OCI-M1 (cell line): ENCODE measurements at regions not wholly inside any gene's neighbourhood (a gene's known extent, or its start where the extent isn't known, plus 50 kb on each side); places are given as distances from the start of the nearest gene placed in this dataset.
A peak's percentile ranks its signal among the peaks of the same experiment; 100 is the strongest.

ENCODE experiments used
- DNase-seq: peaks from one replicate; lab custom pipeline; 2025; lab: John Stamatoyannopoulos, UW

DNA sequence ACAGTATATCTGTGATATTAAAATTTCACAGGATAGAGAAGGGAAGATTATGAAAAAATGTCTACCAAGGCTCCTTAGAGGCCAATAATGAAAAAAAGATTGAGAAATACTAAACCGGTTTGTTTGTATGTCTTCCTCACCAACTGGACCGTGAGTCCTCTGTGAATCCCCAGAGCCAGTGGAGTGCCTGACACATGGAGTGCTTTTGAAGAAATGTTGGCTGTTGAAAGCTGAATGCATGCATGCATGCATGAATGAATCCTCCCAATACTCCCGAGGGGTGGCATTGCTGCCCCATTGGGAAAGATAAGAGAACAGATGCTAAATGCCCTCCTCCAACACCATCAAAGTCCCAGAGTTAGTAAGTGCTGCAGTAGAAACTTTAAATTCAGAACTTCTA lies 152.7 kb upstream of the SERP2 start:
- no peak for DNase-seq

DNA sequence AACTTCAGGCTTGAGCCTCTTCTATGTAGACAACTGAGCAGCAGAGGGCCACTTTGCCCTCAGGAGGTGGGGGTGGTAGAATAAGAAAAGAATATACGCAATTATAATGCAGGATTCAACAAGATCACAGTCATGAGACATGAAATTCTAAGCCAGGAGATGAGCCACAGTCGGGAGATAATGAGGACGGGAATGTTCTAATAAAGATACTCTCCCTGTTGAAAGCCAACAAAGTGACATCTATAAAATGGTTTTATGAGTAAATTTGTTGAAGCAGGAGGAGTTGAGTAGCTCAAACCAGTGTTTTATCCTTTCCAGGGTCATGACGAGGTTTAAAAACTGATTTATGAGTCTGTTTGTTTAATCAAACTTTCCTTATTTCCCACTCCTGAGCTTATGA lies 152.0 kb upstream of the SERP2 start:
- no peak for DNase-seq

DNA sequence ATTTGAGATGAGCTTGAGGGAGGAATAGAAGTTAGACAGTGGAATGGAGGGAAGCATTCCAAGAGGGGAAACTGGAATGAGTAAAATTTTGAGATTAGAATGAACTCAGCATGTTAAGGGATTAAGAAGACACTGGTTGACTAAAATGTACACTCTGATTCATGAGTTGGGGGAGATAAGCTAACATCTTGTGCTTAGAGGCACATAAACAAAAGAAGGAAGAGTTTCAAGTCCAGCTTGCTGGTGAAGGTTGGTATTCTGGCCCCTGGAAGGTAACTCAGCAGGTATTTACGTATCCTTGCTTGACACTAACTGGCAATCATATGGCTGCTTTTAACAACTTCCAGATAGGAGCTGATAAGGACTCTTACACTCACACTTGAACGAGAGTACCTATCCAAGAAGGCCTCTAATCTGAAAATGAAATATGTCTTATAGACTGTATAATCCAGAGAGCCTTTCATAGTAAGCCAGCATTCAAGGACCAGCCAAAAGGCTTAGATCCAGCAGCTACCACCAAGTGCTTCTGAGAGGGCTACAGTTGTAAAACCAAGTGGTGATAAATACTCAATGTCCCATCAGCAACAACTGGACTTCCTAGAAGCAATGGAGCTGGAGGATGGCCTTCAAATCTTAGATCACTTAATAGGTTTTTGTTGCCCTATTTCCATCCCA lies 149.7 kb upstream of the SERP2 start:
- DNase-seq: no peak

DNA sequence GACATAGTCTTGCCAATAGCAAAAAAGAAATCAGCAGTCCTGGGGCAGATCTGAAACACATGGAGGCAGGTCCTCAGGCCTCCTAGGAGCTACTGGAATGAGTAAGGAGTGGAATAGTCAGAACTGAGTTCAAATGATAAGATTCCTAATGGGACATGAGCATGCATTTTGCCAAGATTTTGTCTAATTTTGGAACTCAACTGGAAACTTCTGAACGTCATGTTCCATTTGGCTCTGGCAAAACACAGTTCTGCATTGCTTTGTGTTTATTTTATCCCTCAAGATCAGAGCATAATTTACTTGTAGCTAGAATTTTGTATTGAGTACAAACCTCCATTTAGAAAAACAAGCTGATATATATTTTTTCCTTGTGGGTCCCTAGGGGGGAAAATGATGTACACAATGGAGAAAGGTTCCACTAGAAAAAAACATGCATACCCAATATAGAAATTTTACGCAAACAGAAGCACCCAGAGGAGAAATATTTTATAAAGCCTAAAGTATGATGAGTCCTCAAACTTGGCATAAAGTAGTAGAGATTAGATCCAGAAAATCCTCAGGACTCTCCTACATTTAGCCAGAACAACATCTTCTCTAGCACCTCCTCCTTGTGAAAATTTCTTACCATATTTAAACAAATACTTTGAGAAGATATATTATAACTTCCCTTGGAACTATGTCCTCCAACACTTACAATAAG lies 149.0 kb upstream of the SERP2 start:
- DNase-seq: no peak

DNA sequence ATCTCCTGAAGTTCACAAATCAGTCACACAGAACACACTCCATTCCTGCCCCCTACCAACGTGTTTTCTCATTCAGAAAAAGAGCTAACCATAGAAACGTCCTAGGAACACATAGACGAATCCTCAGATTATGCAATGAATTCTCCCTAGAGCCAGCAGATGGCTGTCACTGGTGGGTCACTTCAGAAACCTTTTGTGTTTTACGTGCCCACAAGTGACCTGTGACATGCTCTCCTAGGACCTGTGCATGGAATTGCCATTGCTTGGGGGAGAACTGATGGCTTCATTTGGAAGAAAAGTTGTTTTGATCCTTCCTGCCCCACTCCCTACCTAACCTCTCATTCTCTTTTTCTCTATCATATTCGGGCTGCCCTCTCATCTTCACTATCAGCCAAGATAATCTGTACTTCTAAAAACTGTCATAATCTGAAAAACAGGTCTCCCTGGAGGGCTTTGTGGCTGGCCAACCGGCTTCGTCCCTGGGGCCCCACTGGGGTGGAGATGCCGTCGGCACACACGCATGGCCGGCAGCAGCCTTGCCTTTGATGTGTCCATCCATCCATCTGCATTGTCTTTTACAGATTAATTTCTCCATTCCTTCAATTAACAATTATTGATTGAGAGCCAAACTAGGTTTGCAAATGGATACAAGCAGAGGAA lies 144.1 kb upstream of the SERP2 start:
- DNase-seq: no peak

DNA sequence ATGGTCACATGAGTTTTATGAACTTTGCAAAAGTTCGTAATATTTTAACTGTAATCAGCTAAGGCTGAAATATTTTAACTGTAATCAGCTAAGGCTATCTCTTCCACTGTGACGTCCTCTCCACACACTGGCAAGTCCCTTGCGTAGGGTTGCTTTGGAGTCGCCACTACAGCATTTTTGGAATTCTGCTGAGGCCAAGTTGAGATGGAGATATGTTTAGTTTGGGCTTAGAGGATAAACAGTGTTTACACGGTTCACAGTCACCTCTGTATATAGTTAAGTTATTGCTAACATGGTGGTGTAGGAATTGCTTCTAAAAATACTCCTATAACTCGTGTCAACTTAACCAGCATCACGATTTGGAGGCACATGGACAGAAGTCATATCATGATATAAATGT lies 143.6 kb upstream of the SERP2 start:
- DNase-seq: no peak

DNA sequence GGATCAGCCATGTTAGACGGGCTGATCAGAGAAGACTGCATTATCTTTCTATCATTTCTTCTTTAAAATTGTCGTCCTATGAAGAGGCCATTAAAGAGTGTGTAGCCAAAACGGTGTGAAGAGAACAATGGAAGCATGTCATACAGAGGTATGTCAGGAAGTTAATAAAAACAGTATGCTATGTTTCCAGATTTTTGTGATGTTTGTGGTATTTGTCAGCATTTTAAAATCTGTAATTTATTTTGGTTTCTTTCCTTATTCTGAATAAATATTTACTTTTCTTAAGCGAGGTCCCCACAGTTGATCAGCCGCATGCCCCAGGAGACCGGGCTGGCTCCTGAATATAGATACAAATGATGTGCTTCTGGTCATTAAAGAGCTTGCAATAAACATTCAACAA lies 142.9 kb upstream of the SERP2 start:
- no peak for DNase-seq

DNA sequence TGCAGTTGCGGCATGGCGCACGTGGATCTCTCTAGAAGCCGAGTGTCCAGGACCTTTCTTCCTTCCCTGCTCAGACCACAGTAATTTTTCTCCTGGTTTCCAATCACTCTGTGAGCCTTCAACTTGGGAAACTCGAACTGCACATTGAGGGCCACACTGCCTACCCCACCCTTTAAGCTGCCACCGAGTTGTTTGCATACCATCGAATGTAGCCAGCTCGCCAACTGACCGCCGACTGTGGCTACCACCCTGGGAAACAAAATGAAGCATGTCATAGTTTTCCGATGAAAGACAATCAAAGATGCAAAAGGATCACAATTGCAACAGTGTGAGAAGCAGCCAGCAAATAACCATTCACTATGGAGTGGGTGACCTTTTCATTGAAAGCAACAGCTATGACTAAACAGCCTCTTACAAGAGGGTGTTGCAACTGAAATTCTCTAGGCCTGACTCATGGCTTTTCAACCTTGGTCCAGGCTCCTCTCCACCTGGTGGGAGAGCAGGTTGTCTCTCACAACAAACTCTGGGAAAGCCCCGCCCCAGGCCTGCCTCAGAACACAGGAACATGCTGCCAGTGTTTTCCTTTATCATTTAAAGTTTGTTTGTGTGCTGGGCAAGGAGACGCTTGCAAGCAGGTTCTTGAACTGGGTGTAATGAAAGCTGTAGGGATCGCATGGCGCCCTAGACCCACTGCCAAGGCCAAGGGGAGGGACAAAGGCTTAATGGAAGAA lies 141.7 kb upstream of the SERP2 start:
- DNase-seq: no peak

DNA sequence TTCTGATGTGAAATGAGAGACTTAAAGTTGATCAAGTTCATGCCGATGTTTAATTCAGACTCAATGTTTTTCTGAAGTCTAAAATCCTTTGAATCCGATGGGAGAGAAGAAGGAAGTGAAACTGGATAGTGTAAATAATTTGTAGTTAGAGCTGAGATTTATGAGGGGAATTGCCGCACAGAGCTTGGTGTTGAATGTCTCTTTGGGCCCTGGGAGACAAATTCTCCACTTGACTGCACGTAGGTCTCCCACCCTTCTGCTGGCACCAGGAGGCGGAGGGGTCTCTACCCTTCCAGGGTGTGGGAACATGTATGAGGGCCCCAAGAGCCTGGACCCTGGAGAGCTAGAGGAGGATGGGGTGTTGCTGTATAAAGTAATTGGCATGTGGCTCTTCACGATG lies 140.8 kb upstream of the SERP2 start:
- no peak for DNase-seq

DNA sequence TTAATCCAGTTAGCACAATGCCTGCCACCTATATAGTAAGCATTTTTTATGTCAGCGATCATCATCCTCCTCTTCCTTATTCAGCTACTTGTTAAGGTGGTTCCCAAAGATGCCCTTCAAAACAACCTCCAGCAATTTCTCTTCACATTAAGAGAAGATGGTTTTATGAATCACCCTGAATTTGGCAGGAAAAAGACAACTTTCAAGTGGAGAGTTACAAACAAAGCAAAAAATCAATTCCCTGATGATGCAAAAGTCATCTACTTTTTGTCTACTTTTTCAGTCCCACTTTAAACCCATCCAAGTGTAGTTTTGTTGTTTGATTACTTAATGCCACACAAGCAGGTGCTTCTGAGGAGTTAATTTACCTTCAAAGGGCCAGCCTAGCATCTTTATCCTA lies 139.1 kb upstream of the SERP2 start:
- no peak for DNase-seq

DNA sequence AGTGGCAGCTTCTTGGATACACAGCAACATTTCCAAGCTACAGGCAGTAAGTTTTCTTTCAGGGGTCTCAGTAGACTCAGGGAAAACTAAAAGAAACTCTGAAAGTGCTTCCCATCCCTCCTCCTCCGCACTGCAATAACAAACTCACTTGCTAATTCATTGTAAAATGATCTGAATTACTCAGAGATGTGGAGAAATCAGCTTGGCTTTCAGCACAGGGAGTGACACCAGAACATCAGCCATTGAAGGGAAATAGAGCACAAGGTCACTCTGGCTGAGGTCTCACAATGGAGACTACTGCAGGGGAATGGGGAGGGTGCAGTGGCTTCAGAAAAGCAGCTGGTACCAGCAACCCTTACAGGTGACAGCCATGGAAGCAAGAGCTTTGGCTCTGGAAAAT lies 137.3 kb upstream of the SERP2 start:
- no peak for DNase-seq

DNA sequence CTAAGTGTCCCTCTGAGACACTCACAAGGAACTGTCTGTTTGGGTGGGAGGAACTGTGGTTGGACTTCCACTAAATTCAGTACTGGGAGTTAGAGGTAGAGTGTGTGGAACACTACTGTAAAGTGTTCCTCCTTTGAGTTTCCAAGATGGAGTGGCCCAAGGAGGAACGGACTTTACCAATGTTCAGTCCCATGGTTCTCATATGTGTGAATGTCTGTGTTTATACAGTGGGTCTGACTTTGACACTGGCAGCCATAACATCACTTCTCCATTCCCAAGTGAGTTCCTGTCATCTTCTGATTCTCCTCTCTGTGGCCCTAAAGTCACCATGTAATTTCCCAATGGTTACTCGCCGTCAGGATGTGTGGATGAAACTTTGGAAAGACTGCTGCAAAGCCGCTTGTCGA lies 136.8 kb upstream of the SERP2 start:
- no peak for DNase-seq

DNA sequence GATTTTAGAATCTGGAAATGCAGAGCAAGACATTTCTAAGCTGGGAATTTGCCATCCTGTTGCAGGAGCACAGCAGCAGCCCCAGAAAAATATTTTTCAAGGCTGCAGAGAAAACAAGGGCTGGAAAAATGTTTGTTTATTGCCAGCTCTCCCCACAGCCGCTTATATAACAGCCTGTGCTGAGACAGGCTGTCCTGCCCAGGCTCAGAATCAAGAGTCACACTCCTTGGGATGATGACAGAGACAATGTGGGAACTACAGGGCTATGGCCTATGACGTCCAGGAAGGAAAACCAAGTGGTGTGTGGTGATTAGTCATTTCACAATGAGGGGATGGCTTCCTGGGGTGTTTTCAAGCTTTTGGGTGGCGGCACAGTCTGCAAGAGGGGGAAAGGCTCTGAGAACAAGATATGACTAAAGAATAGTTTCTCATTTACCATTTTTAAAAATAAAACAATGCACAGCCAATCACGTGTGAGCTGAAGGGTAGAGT lies 136.3 kb upstream of the SERP2 start:
- DNase-seq: no peak

DNA sequence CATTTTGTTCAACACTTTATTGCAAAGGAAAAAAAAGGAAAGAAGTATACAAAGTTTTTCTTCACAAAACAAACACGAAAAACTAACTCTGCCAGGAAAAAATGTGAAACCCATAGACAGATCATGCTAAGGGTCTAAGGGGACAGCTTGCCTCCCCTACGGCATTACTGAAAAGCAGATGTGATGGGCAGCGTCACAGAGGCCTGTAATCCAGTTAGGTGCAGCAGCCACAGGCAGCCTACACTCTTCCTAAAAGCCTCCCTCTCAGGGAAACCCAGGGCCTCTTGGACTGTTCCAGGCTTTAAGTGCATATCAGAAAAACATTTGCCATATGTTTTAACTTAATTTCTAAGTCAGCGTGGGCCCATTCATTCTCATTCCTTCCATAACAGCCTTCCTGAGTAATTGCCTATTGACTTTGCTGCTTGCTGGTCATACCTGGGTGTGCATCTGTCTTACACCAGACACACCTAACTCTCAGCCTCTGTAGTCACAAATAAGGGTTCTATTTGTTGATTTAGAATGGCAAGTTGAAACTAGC lies 135.7 kb upstream of the SERP2 start:
- DNase-seq: no peak

DNA sequence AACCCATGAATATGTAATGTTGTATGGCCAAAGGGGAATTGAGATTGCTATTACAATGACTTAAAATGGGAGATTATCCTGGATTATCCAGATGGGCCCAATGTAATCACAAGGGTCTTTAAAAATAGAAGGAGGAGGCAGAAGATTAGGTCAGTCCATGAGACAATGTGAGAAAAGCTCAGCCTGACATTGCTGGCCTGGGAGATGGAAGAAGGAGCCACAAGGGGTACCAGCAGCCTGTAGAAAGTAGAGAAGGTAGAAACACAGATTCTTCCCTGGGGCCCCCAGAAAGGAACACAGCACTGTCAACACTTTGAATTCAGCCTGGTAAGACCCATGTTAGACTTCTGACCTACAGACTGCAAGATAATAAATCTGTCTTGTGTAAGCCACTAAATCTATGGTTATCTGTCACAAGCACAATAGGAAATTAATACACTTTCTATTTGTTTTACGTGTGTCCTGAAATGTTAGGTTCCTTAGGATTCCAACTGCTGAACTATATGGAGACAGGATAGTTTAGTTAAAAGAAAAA lies 132.9 kb upstream of the SERP2 start:
- DNase-seq: no peak

DNA sequence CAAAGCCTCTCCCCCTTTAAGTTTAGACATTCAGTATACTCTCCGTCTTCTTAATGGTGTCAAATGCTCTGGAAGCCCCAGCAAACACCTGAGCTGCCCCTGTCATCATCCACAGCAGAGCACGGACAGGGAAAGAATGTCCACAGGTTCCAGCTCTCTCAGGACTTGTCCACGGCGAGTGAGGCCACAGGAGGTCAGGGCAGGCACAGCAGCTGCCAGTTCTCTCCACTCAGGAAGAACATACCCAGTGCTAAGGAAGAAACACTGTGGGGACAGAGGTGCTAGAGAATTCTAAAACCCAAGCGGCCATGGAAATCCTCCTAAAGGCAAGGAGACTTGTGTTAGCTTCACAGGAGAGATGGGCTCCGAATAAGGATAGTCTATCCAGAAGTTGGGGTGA lies 132.0 kb upstream of the SERP2 start:
- no peak for DNase-seq

DNA sequence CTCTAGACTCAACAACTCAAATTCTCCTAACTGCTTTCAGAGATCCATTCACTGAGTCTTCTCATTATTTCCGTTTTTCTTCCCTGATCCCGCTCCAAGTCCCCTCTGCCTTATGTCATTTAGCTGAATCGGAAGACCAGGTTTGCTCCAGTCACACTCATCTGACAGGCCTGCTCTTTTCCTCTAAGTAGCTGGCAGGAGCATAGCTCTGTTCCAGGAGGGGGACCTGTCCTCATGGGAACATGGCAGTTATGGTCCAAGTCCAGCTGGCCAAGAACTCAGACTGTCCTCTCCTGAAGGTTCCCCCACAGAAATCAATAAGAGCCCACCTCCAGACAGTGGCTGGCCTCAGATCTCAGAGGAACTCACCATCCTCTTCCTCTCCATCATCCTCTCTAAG lies 130.9 kb upstream of the SERP2 start:
- DNase-seq: no peak

DNA sequence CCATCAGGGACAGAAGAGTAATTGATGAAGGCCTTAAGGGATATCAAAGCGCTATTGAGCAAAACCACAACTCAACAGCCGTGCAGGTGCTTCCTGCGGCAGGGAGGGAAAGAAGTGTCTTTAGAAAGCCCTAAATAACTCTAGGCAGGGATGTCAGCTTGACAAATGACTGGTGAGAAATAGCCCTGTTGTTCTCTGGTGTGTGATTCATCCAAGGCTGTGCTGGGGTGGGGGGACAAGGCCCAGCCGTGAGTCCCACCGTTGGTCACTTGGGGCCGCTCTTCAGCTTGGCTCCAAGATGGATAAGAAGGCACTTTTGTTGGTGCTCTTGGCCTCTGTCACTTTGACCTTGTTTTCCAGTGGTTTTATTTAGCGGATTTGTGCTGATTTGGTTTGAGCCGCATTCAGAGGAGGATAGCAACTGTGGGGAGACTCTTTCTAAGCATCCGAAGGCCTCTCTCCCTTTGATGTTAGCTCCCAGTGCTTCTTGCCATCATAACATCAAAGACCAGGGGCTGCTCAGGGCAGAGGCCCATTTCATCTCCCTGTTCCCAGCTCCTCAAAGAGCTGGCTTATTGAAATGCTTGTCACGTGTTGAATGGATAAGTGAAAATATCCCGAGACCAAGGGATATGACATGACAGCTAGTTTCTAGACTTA lies 130.3 kb upstream of the SERP2 start:
- peak; percentile 87 for DNase-seq

DNA sequence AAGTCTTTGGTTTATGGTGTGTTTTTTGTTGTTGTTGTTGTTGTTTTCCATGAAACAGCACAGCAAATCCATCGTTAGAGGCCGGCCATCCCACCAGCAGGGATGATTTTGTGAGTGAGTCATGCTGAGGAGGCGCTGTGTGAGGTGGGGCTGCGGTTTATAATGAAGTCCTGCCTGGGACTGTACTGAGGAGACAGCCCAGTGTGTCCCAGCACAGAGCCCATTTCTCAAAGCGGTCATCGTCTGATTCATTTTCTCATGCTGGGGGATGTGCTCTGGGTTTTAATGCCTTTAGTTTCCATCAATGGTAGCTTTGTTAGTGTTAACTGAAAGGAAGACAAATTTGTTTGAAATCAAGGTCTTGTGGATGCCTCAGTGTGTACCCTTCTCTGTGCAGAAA lies 129.3 kb upstream of the SERP2 start:
- DNase-seq: no peak

DNA sequence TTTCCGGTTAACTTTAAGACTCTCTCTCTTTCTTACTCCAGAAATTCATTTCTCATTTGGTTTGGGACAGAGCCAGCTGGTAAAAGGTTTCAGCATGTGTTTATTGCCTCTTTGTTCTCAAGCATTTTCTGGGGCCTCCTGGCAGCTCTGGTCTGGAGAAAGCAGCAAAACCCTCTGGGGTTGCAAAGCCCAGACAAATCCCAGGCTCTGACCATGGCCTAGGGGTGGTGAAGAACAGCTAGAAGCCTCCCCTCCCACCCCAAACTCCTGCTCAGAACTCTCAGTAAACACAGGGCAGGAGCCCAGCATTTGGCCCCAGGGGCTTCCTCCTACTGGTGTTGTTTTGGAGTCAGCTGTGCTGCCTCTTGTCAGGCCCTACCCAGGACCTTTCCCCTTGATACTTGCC lies 124.2 kb upstream of the SERP2 start:
- DNase-seq: no peak

DNA sequence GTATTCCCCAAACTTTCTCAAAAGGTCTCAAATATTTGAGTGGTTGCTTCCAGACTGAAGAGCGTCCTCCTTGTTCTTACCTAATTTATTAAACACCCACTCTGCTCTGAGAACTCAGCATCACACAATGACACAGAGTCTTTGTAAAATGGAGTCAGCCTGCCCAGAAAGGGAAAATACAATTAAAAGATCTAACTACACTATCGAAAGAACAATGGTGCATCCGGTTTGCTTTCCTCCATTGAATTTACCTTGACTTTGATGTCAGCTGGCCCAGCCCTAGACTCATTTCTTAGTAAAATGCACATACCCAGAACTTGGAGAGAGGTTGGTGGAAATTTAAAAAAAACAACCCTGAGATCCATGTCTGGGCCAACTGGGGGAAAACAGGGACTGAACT lies 120.7 kb upstream of the SERP2 start:
- no peak for DNase-seq
